Left kidney (tissue), 1 donor: ENCODE measurements at regions not wholly inside any gene's neighbourhood (a gene's known extent, or its start where the extent isn't known, plus 50 kb on each side); places are given as distances from the start of the nearest gene placed in this dataset.
A peak's percentile ranks its signal among the peaks of the same experiment; 100 is the strongest.

Source experiments
- DNase-seq: peaks from one replicate; pipeline ENCODE4 v3.0.0-alpha.2; 2013

- peak; percentile 5 for DNase-seq
These were observed 488.1 kb upstream of the PRMT6 start for GRCh38 chr1:106568201-106568974.

GRCh38 chr1:106571109-106571508 lies 485.4 kb upstream of the PRMT6 start:
- no peak for DNase-seq

GRCh38 chr1:106584107-106584506 lies 472.4 kb upstream of the PRMT6 start:
- DNase-seq = no peak

- DNase-seq = no peak
These were observed 471.8 kb upstream of the PRMT6 start for GRCh38 chr1:106584676-106585075.

- no peak for DNase-seq
These were observed 455.8 kb upstream of the PRMT6 start for GRCh38 chr1:106600626-106601025.

GRCh38 chr1:106603616-106604015 lies 452.9 kb upstream of the PRMT6 start:
- DNase-seq = no peak

- no peak for DNase-seq
These were observed 447.6 kb upstream of the PRMT6 start for GRCh38 chr1:106608841-106609240.

- DNase-seq = no peak
These were observed 443.4 kb upstream of the PRMT6 start for GRCh38 chr1:106613068-106613467.

GRCh38 chr1:106613861-106614260 lies 442.6 kb upstream of the PRMT6 start:
- no peak for DNase-seq

GRCh38 chr1:106615473-106615872 lies 441.0 kb upstream of the PRMT6 start:
- no peak for DNase-seq

- no peak for DNase-seq
These were observed 437.2 kb upstream of the PRMT6 start for GRCh38 chr1:106619080-106619826.

GRCh38 chr1:106619827-106620134 lies 436.7 kb upstream of the PRMT6 start:
- no peak for DNase-seq

- DNase-seq = no peak
These were observed 435.9 kb upstream of the PRMT6 start for GRCh38 chr1:106620521-106620954.

- DNase-seq = no peak
These were observed 434.6 kb upstream of the PRMT6 start for GRCh38 chr1:106621853-106622252.

GRCh38 chr1:106637566-106637965 lies 418.9 kb upstream of the PRMT6 start:
- DNase-seq = no peak

GRCh38 chr1:106646261-106646784 lies 410.2 kb upstream of the PRMT6 start:
- DNase-seq = no peak

GRCh38 chr1:106646816-106647215 lies 409.7 kb upstream of the PRMT6 start:
- no peak for DNase-seq

- DNase-seq = no peak
These were observed 405.3 kb upstream of the PRMT6 start for GRCh38 chr1:106651028-106651762.

GRCh38 chr1:106659490-106660244 lies 396.8 kb upstream of the PRMT6 start:
- no peak for DNase-seq

GRCh38 chr1:106675558-106675957 lies 380.9 kb upstream of the PRMT6 start:
- no peak for DNase-seq

- no peak for DNase-seq
These were observed 380.5 kb upstream of the PRMT6 start for GRCh38 chr1:106676021-106676420.

GRCh38 chr1:106677181-106677580 lies 379.3 kb upstream of the PRMT6 start:
- DNase-seq = no peak
